LoVo (cell line): ENCODE measurements at regions not wholly inside any gene's neighbourhood (a gene's known extent, or its start where the extent isn't known, plus 50 kb on each side); places are given as distances from the start of the nearest gene placed in this dataset.

Source experiments
- DNase-seq: peaks from one replicate; pipeline ENCODE4 v3.0.0-alpha.2; 2016; ENCODE audit warnings: low spot score

- no peak for DNase-seq
Measured at GRCh38 chr14:104514156-104514848, 65.3 kb upstream of the C14orf180 start.

GRCh38 chr14:104515059-104515810, 64.3 kb upstream of the C14orf180 start:
- DNase-seq: no peak

- DNase-seq: no peak
Measured at GRCh38 chr14:104515811-104516780, 63.5 kb upstream of the C14orf180 start.

- no peak for DNase-seq
Measured at GRCh38 chr14:104516906-104517305, 62.7 kb upstream of the C14orf180 start.

- DNase-seq: no peak
Measured at GRCh38 chr14:104517426-104517825, 62.1 kb upstream of the C14orf180 start.

GRCh38 chr14:104517867-104518266, 61.7 kb upstream of the C14orf180 start:
- no peak for DNase-seq

- no peak for DNase-seq
Measured at GRCh38 chr14:104518659-104519350, 60.8 kb upstream of the C14orf180 start.

GRCh38 chr14:104519721-104520120, 59.8 kb upstream of the C14orf180 start:
- no peak for DNase-seq

- no peak for DNase-seq
Measured at GRCh38 chr14:104520620-104521410, 58.7 kb upstream of the C14orf180 start.

GRCh38 chr14:104521816-104522745, 57.5 kb upstream of the C14orf180 start:
- DNase-seq: no peak

- DNase-seq: no peak
Measured at GRCh38 chr14:104522926-104523545, 56.5 kb upstream of the C14orf180 start.

- no peak for DNase-seq
Measured at GRCh38 chr14:104523546-104523935, 56.0 kb upstream of the C14orf180 start.

GRCh38 chr14:104524726-104525125, 54.8 kb upstream of the C14orf180 start:
- DNase-seq: no peak

GRCh38 chr14:104526723-104527645, 52.6 kb upstream of the C14orf180 start:
- DNase-seq: no peak

GRCh38 chr14:104527857-104528459, 51.6 kb upstream of the C14orf180 start:
- no peak for DNase-seq

GRCh38 chr14:104528496-104528895, 51.1 kb upstream of the C14orf180 start:
- DNase-seq: no peak
